ENCODE measurements at regions not wholly inside any gene's neighbourhood (a gene's known extent, or its start where the extent isn't known, plus 50 kb on each side); places are given as distances from the start of the nearest gene placed in this dataset.

DNA sequence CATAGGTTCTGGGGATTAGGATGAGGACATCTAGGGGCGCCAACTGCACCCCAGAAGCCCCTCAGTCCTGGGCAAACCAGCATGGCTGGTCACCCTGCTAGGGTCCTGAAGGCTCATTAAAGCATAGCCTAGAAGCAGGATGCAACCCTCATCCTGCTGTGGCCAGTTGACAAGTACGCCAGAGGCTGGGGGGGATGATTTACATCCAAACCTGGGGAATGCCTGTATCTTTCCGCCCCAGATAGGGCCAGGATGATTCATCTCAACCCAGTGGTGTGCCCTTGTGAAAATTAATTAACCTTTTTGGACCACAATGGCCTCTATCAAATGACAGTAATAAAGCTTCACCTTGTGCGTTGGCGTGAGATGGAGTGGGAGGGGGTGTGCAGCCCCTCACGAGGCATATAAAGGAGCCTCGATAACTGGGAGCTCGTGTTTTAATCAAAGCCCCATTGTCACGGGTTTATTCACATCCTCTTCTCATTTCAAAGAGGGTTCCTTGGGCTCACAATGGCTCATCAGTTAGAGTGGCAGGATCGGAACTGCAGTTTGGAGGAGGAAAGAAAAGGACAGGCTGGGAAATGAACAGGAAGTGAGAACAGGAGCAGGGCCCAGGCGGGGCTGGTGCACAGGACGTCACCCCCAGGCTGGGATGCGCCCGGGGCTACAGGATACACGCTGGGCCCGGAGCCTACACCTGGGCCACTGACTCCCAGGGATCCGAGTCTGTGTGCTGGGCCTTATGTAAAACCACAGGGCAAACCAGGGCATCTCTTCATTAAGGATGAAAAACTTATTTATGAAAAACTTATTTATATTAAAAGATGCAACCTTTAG, 121.8 kb upstream of the PHACTR3 start:
- TF ChIP-seq CTCF (IDR thresholded peaks at IDR 0.05; ENCODE audit: extremely low read depth in 1 of 2, insufficient read depth in 1 of 2, low read depth in 1 of 2, low read length in 2 of 2) = no peak
- no peak for TF ChIP-seq POLR2AphosphoS5 (IDR thresholded peaks at IDR 0.05; ENCODE audit: insufficient read depth, low read depth, low read length)
- TF ChIP-seq POLR2A (IDR thresholded peaks at IDR 0.05; ENCODE audit: low read depth, low read length) = no peak

Measured in endothelial cell of umbilical vein (primary cell).